Panc1 (cell line): ENCODE measurements at regions not wholly inside any gene's neighbourhood (a gene's known extent, or its start where the extent isn't known, plus 50 kb on each side); places are given as distances from the start of the nearest gene placed in this dataset.

Source experiments
- ATAC-seq: fragments of 200-7000 bp; cut with Tn5 transposase; 2 replicates; pipeline ENCODE4 v1.9.1; 2020; ENCODE audit warnings: mild to moderate bottlenecking, moderate library complexity
- BruUV-seq: library from RNA; stranded (reverse); fragments of 400-500 nt; replicated peaks from 2 replicates; lab custom pipeline; 2021; lab: Mats Ljungman, UMichigan
- CTCF ChIA-PET: fragments of 300-600 bp; sonication (Branson Sonifier 250); formaldehyde crosslinking; loops from one replicate; lab custom pipeline; 2022; ENCODE audit warnings: antibody characterized with exemption; lab: Charles Lee
- POLR2A ChIA-PET: fragments of 300-600 bp; sonication (Branson Sonifier 250); formaldehyde crosslinking; loops from one replicate; lab custom pipeline; 2022; ENCODE audit warnings: antibody characterized with exemption; lab: Charles Lee
- DNase-seq: peaks from one replicate; pipeline ENCODE4 v3.0.0-alpha.2; 2010; ENCODE audit warnings: low read depth, low spot score
- H3K27ac ChIP-seq: 2 replicates; pipeline ENCODE4 v1.5.1; 2011; ENCODE audit warnings: mild to moderate bottlenecking, low read length, inconsistent platforms
- H3K27me3 ChIP-seq: fragments of 200-500 bp; sonication (Bioruptor generic); 2 replicates; pipeline ENCODE4 v1.6.0; 2014; ENCODE audit warnings: low read length, inconsistent platforms; ENCODE audit not compliant: control insufficient read depth, insufficient read depth
- H3K36me3 ChIP-seq: fragments of 200-500 bp; sonication (Bioruptor generic); 2 replicates; pipeline ENCODE4 v1.5.1; 2014; ENCODE audit warnings: inconsistent platforms, mild to moderate bottlenecking, low read length, moderate library complexity; ENCODE audit not compliant: control insufficient read depth, insufficient read depth
- H3K4me1 ChIP-seq: 2 replicates; pipeline ENCODE4 v1.5.1; 2011; ENCODE audit warnings: inconsistent platforms, mild to moderate bottlenecking, low read length, moderate library complexity; ENCODE audit not compliant: control insufficient read depth, insufficient read depth
- H3K4me3 ChIP-seq, 2 experiments: 2 replicates each; pipeline ENCODE4 v1.5.1; 2011 to 2012; ENCODE audit warnings: low read depth in 2 of 2, low read length in 2 of 2, mild to moderate bottlenecking in 2 of 2, inconsistent platforms in 1 of 2, moderate library complexity in 1 of 2
- H3K9me3 ChIP-seq: fragments of 200-500 bp; sonication (Bioruptor generic); 2 replicates; pipeline ENCODE4 v1.5.1; 2014; ENCODE audit warnings: low read depth, mild to moderate bottlenecking, inconsistent platforms, low read length, moderate library complexity; ENCODE audit not compliant: control insufficient read depth, insufficient read depth
- CTCF ChIP-seq: fragments of 450-650 bp; IDR thresholded peaks from 2 replicates; pipeline ENCODE4 v1.5.1; 2017; ENCODE audit warnings: mild to moderate bottlenecking
- POLR2AphosphoS5 ChIP-seq: IDR thresholded peaks from 2 replicates; pipeline ENCODE4 v1.6.1; 2012; ENCODE audit warnings: mild to moderate bottlenecking, low read depth, low read length, moderate library complexity
- REST ChIP-seq, 2 experiments: IDR thresholded peaks; 2 replicates each; pipeline ENCODE4 v1.6.1; 2011 to 2012; ENCODE audit warnings: low read depth in 2 of 2, control low read depth in 1 of 2, low read length in 1 of 2, mild to moderate bottlenecking in 1 of 2, moderate library complexity in 1 of 2; ENCODE audit not compliant: insufficient read depth in 1 of 2
- SIN3A ChIP-seq: IDR thresholded peaks from 2 replicates; pipeline ENCODE4 v1.6.1; 2012; ENCODE audit warnings: low read depth, mild to moderate bottlenecking, low read length, moderate library complexity, borderline replicate concordance; ENCODE audit not compliant: insufficient read depth
- TCF7L2 ChIP-seq: IDR thresholded peaks from 2 replicates; pipeline ENCODE4 v1.6.1; 2011; ENCODE audit warnings: mild to moderate bottlenecking, low read depth, low read length, inconsistent platforms
- in situ Hi-C: cut with HindIII; loops from 2 replicates; pipeline ENCODE4 v1.10.0; 2016; ENCODE audit warnings: low sequenced_read_pairs, low pct_unique_long_range_greater_than_20kb
- intact Hi-C: fragments of 100-400 bp; cut with micrococcal nuclease; formaldehyde crosslinking; loops from one replicate; pipeline ENCODE4 v1.10.0; 2022; ENCODE audit not compliant: unreplicated experiment

DNA sequence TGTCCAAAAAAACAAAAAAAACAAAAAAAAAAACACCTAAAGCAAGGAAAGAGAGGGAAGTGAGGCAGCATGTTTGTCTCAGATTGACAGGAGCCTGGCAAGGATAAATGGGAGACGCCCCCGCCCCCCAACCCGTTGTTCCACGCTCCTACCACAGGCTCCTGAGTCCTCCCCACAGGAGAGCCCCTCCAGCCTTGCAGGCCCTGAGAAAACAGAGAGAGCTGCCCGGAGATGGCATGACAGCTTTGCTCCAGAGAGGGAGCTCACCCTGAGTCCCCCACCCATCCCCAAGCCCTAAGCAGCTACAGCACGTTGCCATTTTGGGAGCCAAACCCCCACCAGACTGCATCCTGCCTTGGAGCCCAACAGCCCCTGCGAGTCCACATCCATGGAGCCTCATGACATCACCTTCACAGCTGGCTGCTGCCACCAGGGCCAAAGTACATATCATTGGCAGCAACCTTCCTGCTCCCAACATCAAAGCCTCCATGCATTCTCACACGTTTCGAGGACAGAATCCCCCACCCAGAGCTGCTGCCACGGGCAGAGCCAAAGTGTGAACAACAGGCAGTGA is 1283.3 kb downstream of the TYW1 start:
- Histone ChIP-seq H3K27me3 (no peaks in the 10 kb centered on the region), H3K36me3 (no peaks in the 10 kb centered on the region), H3K9me3 (no peaks in the 10 kb centered on the region; the same call in 1 of the 2 replicates), H3K27ac (no peak overlapping the region), H3K4me1 (no peaks in the 10 kb centered on the region), H3K4me3 (no peak overlapping the region)
- ChIA-PET CTCF (no interaction called here), POLR2A (no interaction called here)
- in situ Hi-C loops (no loop called here), intact Hi-C loops (no loop called here)
- DNase-seq = no peak
- BruUV-seq = no TSS peak
- TF ChIP-seq REST (IDR thresholded peaks at IDR 0.05; ENCODE audit: insufficient read depth in 1 of 2, low read depth in 2 of 2, low read length in 1 of 2) = no peak
- TF ChIP-seq SIN3A = no peak
- TF ChIP-seq TCF7L2 = no peak
- TF ChIP-seq POLR2AphosphoS5 = no peak
- no peak for TF ChIP-seq CTCF
- ATAC-seq = no peak

- no peak for DNase-seq
- POLR2A ChIA-PET = no interaction called here
- Histone ChIP-seq H3K27me3 (no peaks in the 10 kb centered on the region), H3K4me1 (no peaks in the 10 kb centered on the region), H3K4me3 (no peak overlapping the region), H3K9me3 (no peaks in the 10 kb centered on the region; the same call in 1 of the 2 replicates), H3K36me3 (no peaks in the 10 kb centered on the region), H3K27ac (no peak overlapping the region)
- BruUV-seq = no TSS peak
- in situ Hi-C loops (no loop called here), intact Hi-C loops (no loop called here)
- ATAC-seq = no peak
- TF ChIP-seq SIN3A (no peak), POLR2AphosphoS5 (no peak), REST (IDR thresholded peaks at IDR 0.05; ENCODE audit: insufficient read depth in 1 of 2, low read depth in 2 of 2, low read length in 1 of 2) (no peak), CTCF (no peak), TCF7L2 (no peak)
- CTCF ChIA-PET = no interaction called here
Measured at GRCh38 chr7:68280931-68281330, 1284.3 kb downstream of the TYW1 start.
